GM12872 (cell line): ENCODE measurements at regions not wholly inside any gene's neighbourhood (a gene's known extent, or its start where the extent isn't known, plus 50 kb on each side); places are given as distances from the start of the nearest gene placed in this dataset.

ENCODE experiments used
- TF ChIP-seq, protein P1 (sequence below): IDR thresholded peaks from 3 replicates; pipeline ENCODE4 v1.5.1; 2011; ENCODE audit warnings: low read depth, mild to moderate bottlenecking, low read length, moderate library complexity; ENCODE audit not compliant: insufficient read depth

DNA sequence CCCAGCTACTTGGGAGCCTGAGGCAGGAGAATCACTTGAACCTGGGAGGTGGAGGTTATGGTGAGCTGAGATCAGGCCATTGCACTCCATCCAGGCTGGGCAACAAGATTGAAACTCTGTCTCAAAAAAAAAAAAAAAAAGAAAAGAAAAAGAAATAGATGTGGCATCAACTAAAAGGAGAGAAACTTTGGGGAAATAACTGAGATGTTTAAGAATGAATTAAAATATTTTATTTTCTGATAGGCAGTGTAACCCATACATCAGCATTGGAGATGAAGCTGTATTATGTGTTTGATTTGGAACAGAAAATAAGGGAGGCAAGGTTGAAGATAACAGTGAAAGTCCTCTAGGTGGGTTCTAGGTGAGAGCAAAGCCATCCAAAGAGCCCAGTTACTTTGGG lies 110.7 kb upstream of the HNRNPA3 start:
- TF ChIP-seq, protein P1, sequence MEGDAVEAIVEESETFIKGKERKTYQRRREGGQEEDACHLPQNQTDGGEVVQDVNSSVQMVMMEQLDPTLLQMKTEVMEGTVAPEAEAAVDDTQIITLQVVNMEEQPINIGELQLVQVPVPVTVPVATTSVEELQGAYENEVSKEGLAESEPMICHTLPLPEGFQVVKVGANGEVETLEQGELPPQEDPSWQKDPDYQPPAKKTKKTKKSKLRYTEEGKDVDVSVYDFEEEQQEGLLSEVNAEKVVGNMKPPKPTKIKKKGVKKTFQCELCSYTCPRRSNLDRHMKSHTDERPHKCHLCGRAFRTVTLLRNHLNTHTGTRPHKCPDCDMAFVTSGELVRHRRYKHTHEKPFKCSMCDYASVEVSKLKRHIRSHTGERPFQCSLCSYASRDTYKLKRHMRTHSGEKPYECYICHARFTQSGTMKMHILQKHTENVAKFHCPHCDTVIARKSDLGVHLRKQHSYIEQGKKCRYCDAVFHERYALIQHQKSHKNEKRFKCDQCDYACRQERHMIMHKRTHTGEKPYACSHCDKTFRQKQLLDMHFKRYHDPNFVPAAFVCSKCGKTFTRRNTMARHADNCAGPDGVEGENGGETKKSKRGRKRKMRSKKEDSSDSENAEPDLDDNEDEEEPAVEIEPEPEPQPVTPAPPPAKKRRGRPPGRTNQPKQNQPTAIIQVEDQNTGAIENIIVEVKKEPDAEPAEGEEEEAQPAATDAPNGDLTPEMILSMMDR: no peak

DNA sequence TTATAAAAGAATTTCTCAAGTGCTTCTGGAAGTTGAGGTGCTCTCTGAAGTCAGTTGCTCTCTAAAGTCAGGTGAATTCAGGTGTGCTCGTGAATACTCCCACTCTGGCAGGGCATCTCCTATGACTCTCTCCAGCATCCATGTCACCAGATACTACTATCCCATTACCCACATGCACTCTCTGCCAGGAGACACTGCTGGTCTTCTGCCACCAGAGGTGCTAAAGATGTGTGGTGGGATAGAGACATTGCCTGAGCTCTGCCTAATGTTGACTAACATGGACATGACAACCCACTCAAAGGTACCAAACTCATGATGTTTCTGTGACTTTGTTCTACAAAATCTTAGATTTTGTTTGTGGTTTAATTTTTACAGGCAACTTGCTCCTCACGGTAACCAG lies 106.4 kb upstream of the HNRNPA3 start:
- TF ChIP-seq, protein P1: peak; percentile 62

DNA sequence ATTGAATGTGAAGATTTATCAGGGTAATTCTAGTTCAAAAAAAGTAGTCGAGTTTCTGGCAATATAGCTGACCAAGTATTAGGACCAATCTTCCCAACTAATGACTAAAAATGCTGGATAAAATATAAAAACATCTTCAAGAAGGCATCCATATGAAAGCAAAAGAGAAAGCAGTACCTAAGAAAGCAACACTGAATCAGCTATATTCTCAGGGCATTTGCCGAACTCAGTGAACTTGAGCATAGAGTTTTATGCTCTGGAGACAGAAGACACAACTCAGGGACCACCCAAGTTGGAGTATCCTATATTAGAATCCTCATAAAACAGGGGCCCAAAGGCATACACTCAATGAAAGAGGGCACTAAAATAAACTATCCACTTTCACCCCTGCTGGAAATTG lies 103.7 kb upstream of the HNRNPA3 start:
- TF ChIP-seq, protein P1: no peak

DNA sequence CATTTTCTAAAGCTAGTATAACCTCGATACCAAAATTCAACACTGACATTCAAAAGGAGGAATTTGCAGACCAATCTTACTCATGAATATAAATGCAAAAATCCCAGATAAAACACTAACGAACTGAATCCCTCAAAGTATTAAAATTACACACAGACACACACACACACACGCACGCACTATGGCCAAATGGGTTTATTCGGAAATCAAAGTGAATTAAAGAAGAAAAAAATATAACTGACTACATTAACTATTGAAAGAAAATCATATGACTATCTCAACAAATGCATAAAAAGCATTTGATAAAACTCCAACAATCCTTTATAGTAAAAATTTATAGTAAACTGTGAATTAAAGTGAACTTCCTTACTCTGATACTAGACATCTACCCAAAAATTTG lies 97.9 kb upstream of the HNRNPA3 start:
- TF ChIP-seq, protein P1: no peak

DNA sequence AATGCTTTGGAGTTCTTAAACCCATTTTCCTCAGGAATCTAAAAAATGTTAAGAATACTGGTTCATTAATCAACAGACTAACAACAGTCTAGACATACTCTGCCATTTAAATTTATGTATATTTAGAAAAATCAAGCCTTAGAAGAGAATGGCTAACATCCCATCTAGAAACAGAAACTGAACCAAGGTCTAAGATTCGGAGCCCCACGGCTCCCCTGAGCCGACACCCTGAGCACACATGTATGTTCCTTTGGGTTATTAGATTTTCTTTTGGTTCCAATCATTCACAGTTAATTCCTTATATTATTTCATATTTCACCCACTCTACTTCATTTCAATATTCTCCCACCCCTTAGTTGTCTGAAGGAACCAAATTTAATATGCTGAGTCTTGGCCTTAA lies 94.8 kb upstream of the HNRNPA3 start:
- TF ChIP-seq, protein P1: no peak

DNA sequence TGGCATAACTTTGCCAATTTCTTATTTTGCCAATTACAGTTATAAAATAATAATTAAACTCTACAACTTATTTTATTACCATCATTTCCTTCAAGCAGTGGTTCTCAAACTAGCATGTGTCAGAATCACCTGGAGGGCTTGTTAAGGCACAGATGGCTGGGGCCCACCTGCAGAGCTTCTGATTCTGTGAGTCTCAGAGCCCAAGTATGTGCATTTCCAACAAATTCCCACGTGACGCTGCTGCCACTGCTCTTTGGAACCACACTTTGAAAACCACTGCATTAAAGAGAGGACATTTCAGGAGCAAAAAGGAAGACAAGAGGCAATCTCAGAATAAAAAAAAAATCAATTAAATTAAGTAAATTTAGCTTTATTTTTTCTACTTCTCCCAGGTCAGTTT lies 94.0 kb upstream of the HNRNPA3 start:
- TF ChIP-seq, protein P1: no peak

DNA sequence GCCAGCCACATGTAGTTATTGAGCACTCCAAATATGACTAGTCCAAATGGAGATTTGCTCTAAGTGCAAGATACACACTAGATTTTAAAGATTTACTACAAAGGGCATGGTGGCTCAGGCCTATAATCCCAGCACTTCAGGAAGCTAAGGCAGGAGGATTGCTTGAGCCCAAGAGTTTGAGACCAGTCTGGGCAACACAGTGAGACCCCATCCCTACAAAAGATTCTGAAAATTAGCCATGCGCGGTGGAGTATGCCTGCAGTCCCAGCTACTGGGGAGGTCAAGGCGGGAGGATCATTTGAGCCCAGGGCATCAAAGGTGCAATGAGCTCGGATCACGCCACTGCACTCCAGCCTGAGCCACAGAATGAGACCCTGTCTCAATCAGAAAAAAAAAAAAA lies 93.5 kb upstream of the HNRNPA3 start:
- TF ChIP-seq, protein P1: no peak

DNA sequence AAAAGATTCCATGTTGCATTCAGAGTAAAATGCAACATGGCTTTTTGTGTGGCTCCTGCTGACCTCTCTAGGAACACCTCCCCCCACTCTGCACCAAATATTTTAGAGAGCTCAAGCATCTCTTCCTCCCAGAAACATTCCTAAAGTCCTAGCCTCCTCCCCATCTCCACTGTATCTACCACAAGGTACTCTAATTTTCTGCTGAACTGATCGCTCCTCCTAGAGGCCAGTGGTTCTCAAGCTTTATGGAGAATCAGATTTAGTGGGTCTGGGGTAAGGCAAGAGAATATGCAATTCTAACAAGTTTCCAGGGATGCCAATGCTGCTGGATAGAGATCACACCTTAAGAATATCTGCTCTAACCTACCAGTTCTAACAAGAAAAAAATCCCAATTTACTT lies 89.5 kb upstream of the HNRNPA3 start:
- TF ChIP-seq, protein P1: no peak
